ENCODE measurements at regions not wholly inside any gene's neighbourhood (a gene's known extent, or its start where the extent isn't known, plus 50 kb on each side); places are given as distances from the start of the nearest gene placed in this dataset.
A peak's percentile ranks its signal among the peaks of the same experiment; 100 is the strongest.

GRCh38 chr1:194903524-194903923 lies 1704.7 kb downstream of the KCNT2 start:
- ChIA-PET POLR2A (ENCODE audit: unreplicated experiment) (no interaction called here), CTCF (no interaction called here)
- Histone ChIP-seq H3K36me3 (ENCODE audit: low read depth) (no peaks in the 10 kb centered on the region), H3K4me3 (no peak overlapping the region), H2AFZ (peak overlapping the region; percentile 43; the same call in 1 of the 2 replicates), H3K9me2 (ENCODE audit: insufficient read depth) (no peaks in the 10 kb centered on the region), H3K27ac (no peak overlapping the region), H3K9me3 (ENCODE audit: insufficient read depth, low read depth) (no peaks in the 10 kb centered on the region), H3K79me2 (ENCODE audit: low read depth) (no peaks in the 10 kb centered on the region), H3F3A (ENCODE audit: insufficient read depth, low read depth) (no peaks in the 10 kb centered on the region), H3K27me3 (ENCODE audit: insufficient read depth, low read depth) (no peaks in the 10 kb centered on the region), H4K20me1 (ENCODE audit: insufficient read depth) (no peaks in the 10 kb centered on the region), H3K4me1 (replicated peaks; ENCODE audit: insufficient read depth) (no peaks in the 10 kb centered on the region), H3K4me2 (no peak overlapping the region)
- no peak for DNase-seq
- no TSS peak for BruUV-seq (replicated peaks)
- TF ChIP-seq CTCF (conservative IDR thresholded peaks at IDR 0.05) (no peak), EZH2 (IDR thresholded peaks at IDR 0.05; ENCODE audit: low read depth) (no peak)
- intact Hi-C loops (cut with micrococcal nuclease; ENCODE audit: unreplicated experiment), result no loop called here

- Histone ChIP-seq H3K4me3 (no peak overlapping the region), H3K9me3 (ENCODE audit: insufficient read depth, low read depth) (no peaks in the 10 kb centered on the region), H3K36me3 (ENCODE audit: low read depth) (no peaks in the 10 kb centered on the region), H3K79me2 (ENCODE audit: low read depth) (no peaks in the 10 kb centered on the region), H3K4me2 (no peak overlapping the region), H3K4me1 (replicated peaks; ENCODE audit: insufficient read depth) (no peaks in the 10 kb centered on the region), H3K9me2 (ENCODE audit: insufficient read depth) (no peaks in the 10 kb centered on the region), H3F3A (ENCODE audit: insufficient read depth, low read depth) (no peaks in the 10 kb centered on the region), H4K20me1 (ENCODE audit: insufficient read depth) (no peaks in the 10 kb centered on the region), H2AFZ (no peak overlapping the region), H3K27ac (no peak overlapping the region), H3K27me3 (ENCODE audit: insufficient read depth, low read depth) (no peaks in the 10 kb centered on the region)
- intact Hi-C loops (cut with micrococcal nuclease; ENCODE audit: unreplicated experiment), result no loop called here
- CTCF ChIA-PET, result no interaction called here
- BruUV-seq (replicated peaks), result no TSS peak
- POLR2A ChIA-PET (ENCODE audit: unreplicated experiment), result no interaction called here
- TF ChIP-seq EZH2 (IDR thresholded peaks at IDR 0.05; ENCODE audit: low read depth), result no peak
- TF ChIP-seq CTCF (conservative IDR thresholded peaks at IDR 0.05), result no peak
- DNase-seq, result no peak
These were observed 1702.9 kb upstream of the B3GALT2 start for GRCh38 chr1:194889310-194889709.

- H3K4me2 ChIP-seq, result no peak overlapping the region
- BruUV-seq (replicated peaks), result no TSS peak
- H3K27me3 ChIP-seq (ENCODE audit: insufficient read depth, low read depth), result no peaks in the 10 kb centered on the region
- no peaks in the 10 kb centered on the region for H3K79me2 ChIP-seq (ENCODE audit: low read depth)
- H2AFZ ChIP-seq, result no peak overlapping the region
- H3K4me3 ChIP-seq, result no peak overlapping the region
- H3F3A ChIP-seq (ENCODE audit: insufficient read depth, low read depth), result no peaks in the 10 kb centered on the region
- H3K36me3 ChIP-seq (ENCODE audit: low read depth), result no peaks in the 10 kb centered on the region
- no peaks in the 10 kb centered on the region for H3K4me1 ChIP-seq (replicated peaks; ENCODE audit: insufficient read depth)
- DNase-seq, result no peak
- H3K27ac ChIP-seq, result no peak overlapping the region
- no peaks in the 10 kb centered on the region for H4K20me1 ChIP-seq (ENCODE audit: insufficient read depth)
- no peaks in the 10 kb centered on the region for H3K9me2 ChIP-seq (ENCODE audit: insufficient read depth)
- POLR2A ChIA-PET (ENCODE audit: unreplicated experiment), result no interaction called here
- intact Hi-C loops (cut with micrococcal nuclease; ENCODE audit: unreplicated experiment), result no loop called here
- CTCF ChIA-PET, result interaction anchor here (0.7 kb wide), 1 partner anchor 566 kb away, joined by 3 read pairs; no protein-coding TSS in a partner anchor
- TF ChIP-seq EZH2 (IDR thresholded peaks at IDR 0.05; ENCODE audit: low read depth) (no peak), CTCF (conservative IDR thresholded peaks at IDR 0.05) (no peak)
- no peaks in the 10 kb centered on the region for H3K9me3 ChIP-seq (ENCODE audit: insufficient read depth, low read depth)
These were observed 1684.4 kb upstream of the B3GALT2 start for GRCh38 chr1:194870860-194871259.

Measured in PC-9 (cell line).